GM12878 (cell line): ENCODE measurements at regions not wholly inside any gene's neighbourhood (a gene's known extent, or its start where the extent isn't known, plus 50 kb on each side); places are given as distances from the start of the nearest gene placed in this dataset.

Experiments used
- ATF7 ChIP-seq: fragments of 450-650 bp; IDR thresholded peaks from 2 replicates; pipeline ENCODE4 v1.6.1; 2016; ENCODE audit warnings: low read depth, mild to moderate bottlenecking
- BHLHE40 ChIP-seq, 2 experiments: fragments of 450-650 bp in 1 of 2; IDR thresholded peaks; 2 replicates each; pipeline ENCODE4 v1.6.1; 2011 to 2017; ENCODE audit warnings: low read depth in 2 of 2, borderline replicate concordance in 1 of 2, improper control_type of control experiment in 1 of 2, low read length in 1 of 2, mild to moderate bottlenecking in 1 of 2
- CBFB ChIP-seq: IDR thresholded peaks from 2 replicates; pipeline ENCODE4 v1.6.1; 2016; ENCODE audit warnings: antibody characterized with exemption, low read depth
- CHD2 ChIP-seq: IDR thresholded peaks from 2 replicates; pipeline ENCODE4 v1.6.1; 2011; ENCODE audit warnings: low read depth, low read length, improper control_type of control experiment, borderline replicate concordance
- CHD4 ChIP-seq: fragments of 200-600 bp; sonication (generic); IDR thresholded peaks from 2 replicates; pipeline ENCODE4 v1.6.1; 2016; ENCODE audit warnings: mild to moderate bottlenecking
- E4F1 ChIP-seq: fragments of 450-650 bp; IDR thresholded peaks from 2 replicates; pipeline ENCODE4 v1.6.1; 2018; ENCODE audit warnings: borderline replicate concordance, mild to moderate bottlenecking; ENCODE audit not compliant: partially characterized antibody
- FOS ChIP-seq: IDR thresholded peaks from 3 replicates; pipeline ENCODE4 v1.6.1; 2011; ENCODE audit warnings: borderline replicate concordance; ENCODE audit not compliant: insufficient read length; ENCODE audit errors: extremely low read depth
- HDGF ChIP-seq: fragments of 450-650 bp; IDR thresholded peaks from 2 replicates; pipeline ENCODE4 v1.6.1; 2016; ENCODE audit warnings: antibody characterized with exemption
- MLLT1 ChIP-seq: fragments of 450-650 bp; IDR thresholded peaks from 2 replicates; pipeline ENCODE4 v1.6.1; 2016; ENCODE audit warnings: mild to moderate bottlenecking
- NFIC ChIP-seq: IDR thresholded peaks from 2 replicates; pipeline ENCODE4 v1.6.1; 2012; ENCODE audit warnings: low read depth, mild to moderate bottlenecking, inconsistent platforms, low read length, moderate library complexity
- NFYB ChIP-seq: IDR thresholded peaks from 2 replicates; pipeline ENCODE4 v1.6.1; 2011; ENCODE audit warnings: low read depth, mild to moderate bottlenecking, low read length, improper control_type of control experiment, moderate library complexity; ENCODE audit not compliant: insufficient read depth
- PAX5 ChIP-seq: IDR thresholded peaks from 2 replicates; pipeline ENCODE4 v1.6.1; 2011; ENCODE audit warnings: low read depth, low read length, borderline replicate concordance
- PBX3 ChIP-seq: IDR thresholded peaks from 2 replicates; pipeline ENCODE4 v1.6.1; 2011; ENCODE audit warnings: mild to moderate bottlenecking, low read depth, low read length, moderate library complexity; ENCODE audit not compliant: insufficient replicate concordance
- PML ChIP-seq: IDR thresholded peaks from 2 replicates; pipeline ENCODE4 v1.6.1; 2012; ENCODE audit warnings: low read length, inconsistent platforms
- POLR2A ChIP-seq: IDR thresholded peaks from 2 replicates; pipeline ENCODE4 v1.6.1; 2011; ENCODE audit warnings: low read depth, mild to moderate bottlenecking, low read length
- POLR2AphosphoS2 ChIP-seq: IDR thresholded peaks from 2 replicates; pipeline ENCODE4 v1.6.1; 2011; ENCODE audit warnings: low read depth, mild to moderate bottlenecking, low read length, improper control_type of control experiment, moderate library complexity
- RFX5 ChIP-seq: IDR thresholded peaks from 2 replicates; pipeline ENCODE4 v1.6.1; 2011; ENCODE audit warnings: low read depth, low read length, improper control_type of control experiment
- RUNX3 ChIP-seq: IDR thresholded peaks from 2 replicates; pipeline ENCODE4 v1.6.1; 2012; ENCODE audit warnings: low read length, inconsistent platforms
- SMC3 ChIP-seq: IDR thresholded peaks from 2 replicates; pipeline ENCODE4 v1.6.1; 2011; ENCODE audit warnings: low read length, improper control_type of control experiment, borderline replicate concordance
- TAF1 ChIP-seq: IDR thresholded peaks from 2 replicates; pipeline ENCODE4 v1.6.1; 2011; ENCODE audit warnings: mild to moderate bottlenecking, low read depth, low read length, borderline replicate concordance
- YY1 ChIP-seq: IDR thresholded peaks from 2 replicates; pipeline ENCODE4 v1.6.1; 2011; ENCODE audit warnings: low read depth, mild to moderate bottlenecking, low read length
- ZNF24 ChIP-seq: fragments of 450-650 bp; IDR thresholded peaks from 2 replicates; pipeline ENCODE4 v1.6.1; 2017; ENCODE audit warnings: antibody characterized with exemption, mild to moderate bottlenecking

GRCh38 chr6:26195376-26195923 is 108.2 kb downstream of the HFE start (continued):
- TF ChIP-seq MLLT1 (peak; percentile 96), CHD4 (no peak), POLR2A (peak; percentile 77), ATF7 (peak; percentile 77), CHD2 (0 out of 2 replicates have a peak, but pooled peaks have one; percentile 53), ZNF24 (no peak), NFYB (peak; percentile 82), HDGF (peak; percentile 82; the same call in 1 of the 2 replicates), PBX3 (peak; percentile 91), PML (peak; percentile 62; the same call in 1 of the 2 replicates), BHLHE40 (IDR thresholded peaks at IDR 0.05; ENCODE audit: borderline replicate concordance in 1 of 2, low read depth in 2 of 2, low read length in 1 of 2) (peak in 1 of 2 experiments; percentile 3; a peak in 1 of 4 replicates), YY1 (peak; percentile 40; the same call in 1 of the 2 replicates), PAX5 (no peak), RFX5 (peak; percentile 54; the same call in 1 of the 2 replicates), NFIC (peak; percentile 34; the same call in 1 of the 2 replicates), POLR2AphosphoS2 (peak; percentile 77), E4F1 (peak; percentile 28), TAF1 (0 out of 2 replicates have a peak, but pooled peaks have one; percentile 52), RUNX3 (peak; percentile 39; the same call in 1 of the 2 replicates), SMC3 (no peak), CBFB (peak; percentile 6; the same call in 1 of the 2 replicates), FOS (peak; percentile 5)
